Choroid plexus epithelial cell (primary cell): ENCODE measurements at regions not wholly inside any gene's neighbourhood (a gene's known extent, or its start where the extent isn't known, plus 50 kb on each side); places are given as distances from the start of the nearest gene placed in this dataset.

Experiments used
- DNase-seq: peaks from one replicate; pipeline ENCODE4 v3.0.0-alpha.2; 2010; ENCODE audit warnings: low read depth
- H3K4me3 ChIP-seq: 2 replicates; pipeline ENCODE4 v1.5.1; 2011; ENCODE audit warnings: low read depth, mild to moderate bottlenecking, control low read depth, low read length, moderate library complexity
- TF ChIP-seq, protein P1 (sequence below): conservative IDR thresholded peaks from 2 replicates; pipeline ENCODE4 v1.5.1; 2011; ENCODE audit warnings: low read depth, mild to moderate bottlenecking, control low read depth, inconsistent platforms, low read length, moderate library complexity

GRCh38 chr11:69365558-69365957 lies 71.6 kb downstream of the MYEOV start:
- no peak for DNase-seq
- TF ChIP-seq, protein P1, sequence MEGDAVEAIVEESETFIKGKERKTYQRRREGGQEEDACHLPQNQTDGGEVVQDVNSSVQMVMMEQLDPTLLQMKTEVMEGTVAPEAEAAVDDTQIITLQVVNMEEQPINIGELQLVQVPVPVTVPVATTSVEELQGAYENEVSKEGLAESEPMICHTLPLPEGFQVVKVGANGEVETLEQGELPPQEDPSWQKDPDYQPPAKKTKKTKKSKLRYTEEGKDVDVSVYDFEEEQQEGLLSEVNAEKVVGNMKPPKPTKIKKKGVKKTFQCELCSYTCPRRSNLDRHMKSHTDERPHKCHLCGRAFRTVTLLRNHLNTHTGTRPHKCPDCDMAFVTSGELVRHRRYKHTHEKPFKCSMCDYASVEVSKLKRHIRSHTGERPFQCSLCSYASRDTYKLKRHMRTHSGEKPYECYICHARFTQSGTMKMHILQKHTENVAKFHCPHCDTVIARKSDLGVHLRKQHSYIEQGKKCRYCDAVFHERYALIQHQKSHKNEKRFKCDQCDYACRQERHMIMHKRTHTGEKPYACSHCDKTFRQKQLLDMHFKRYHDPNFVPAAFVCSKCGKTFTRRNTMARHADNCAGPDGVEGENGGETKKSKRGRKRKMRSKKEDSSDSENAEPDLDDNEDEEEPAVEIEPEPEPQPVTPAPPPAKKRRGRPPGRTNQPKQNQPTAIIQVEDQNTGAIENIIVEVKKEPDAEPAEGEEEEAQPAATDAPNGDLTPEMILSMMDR: no peak
- H3K4me3 ChIP-seq: no peak overlapping the region

DNA sequence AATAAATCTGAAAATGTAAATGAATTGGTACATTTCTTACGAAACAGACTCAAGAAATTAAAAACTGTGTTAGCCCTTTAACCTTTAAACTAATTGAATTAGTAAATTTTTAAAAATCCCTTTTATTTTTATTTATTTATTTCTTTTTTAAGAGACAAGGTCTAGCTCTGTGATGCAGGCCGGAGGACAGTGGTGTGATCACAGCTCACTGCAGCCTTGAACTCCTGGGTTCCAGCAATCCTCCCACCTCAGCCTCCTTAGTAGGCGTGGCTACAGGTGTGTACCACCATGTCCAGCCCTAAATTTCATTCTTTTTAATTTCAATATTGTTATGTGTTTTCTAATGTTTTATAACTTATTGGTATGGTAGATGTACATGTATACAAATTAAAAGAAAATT lies 72.6 kb downstream of the MYEOV start:
- TF ChIP-seq, protein P1: no peak
- H3K4me3 ChIP-seq: no peak overlapping the region

GRCh38 chr11:69367211-69367964 lies 73.4 kb downstream of the MYEOV start:
- TF ChIP-seq, protein P1: no peak
- no peak overlapping the region for H3K4me3 ChIP-seq
- DNase-seq: no peak

More for the DNA sequence above, 72.6 kb downstream of the MYEOV start:
- no peak for DNase-seq

GRCh38 chr11:69368119-69368880 lies 74.3 kb downstream of the MYEOV start:
- H3K4me3 ChIP-seq: no peak overlapping the region
- TF ChIP-seq, protein P1: no peak
- DNase-seq: no peak

DNA sequence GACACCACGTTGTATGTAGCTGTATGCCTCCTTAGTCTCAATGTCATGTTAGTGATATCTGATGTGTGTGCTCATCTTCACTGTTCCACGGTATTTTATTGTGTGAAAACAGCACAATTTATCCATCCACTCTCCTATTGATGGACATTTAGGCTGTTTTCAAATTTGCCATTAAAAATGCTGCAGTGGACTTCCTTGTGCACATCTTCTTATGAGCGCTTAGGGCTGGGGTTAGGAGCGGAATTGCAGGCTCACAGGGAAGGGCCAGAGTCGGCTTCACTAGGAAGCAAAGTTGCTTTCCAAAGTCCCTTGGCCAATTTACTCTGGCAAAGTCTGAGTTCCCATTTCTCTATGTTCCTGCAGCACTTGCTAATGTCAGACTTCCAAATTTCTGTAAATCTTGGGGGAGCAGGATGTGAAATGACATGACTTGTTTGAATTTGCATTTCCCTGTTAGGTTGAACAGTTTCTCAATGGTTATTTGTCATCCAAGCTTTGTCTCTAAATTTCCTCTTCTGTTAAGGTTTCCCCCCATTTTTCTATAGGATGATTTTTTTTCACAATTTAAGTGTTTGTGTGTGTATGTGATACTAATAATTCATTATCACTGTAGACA lies 75.4 kb downstream of the MYEOV start:
- no peak for DNase-seq
- no peak overlapping the region for H3K4me3 ChIP-seq
- TF ChIP-seq, protein P1: no peak

- TF ChIP-seq, protein P1: no peak
- no peak for DNase-seq
- no peak overlapping the region for H3K4me3 ChIP-seq
These were observed 76.0 kb downstream of the MYEOV start for GRCh38 chr11:69369945-69370344.
